Liver (tissue), 8 donors: ENCODE measurements at regions not wholly inside any gene's neighbourhood (a gene's known extent, or its start where the extent isn't known, plus 50 kb on each side); places are given as distances from the start of the nearest gene placed in this dataset.

Experiments
- DNase-seq: peaks from one replicate; pipeline ENCODE4 v3.0.0-alpha.2; 2017; ENCODE audit warnings: low spot score
- H3K27ac ChIP-seq, 2 donors: one replicate each; pipeline ENCODE4 v1.7.0; 2013; ENCODE audit warnings: inconsistent platforms in 2 of 2, low read length in 2 of 2, control low read depth in 1 of 2, low read depth in 1 of 2, mild to moderate bottlenecking in 1 of 2
- H3K27me3 ChIP-seq, 4 donors: one replicate each; pipeline versions ENCODE4 v1.6.1 to v1.7.0; 2013; ENCODE audit warnings: low read length in 3 of 4, inconsistent platforms in 1 of 4, mild to moderate bottlenecking in 1 of 4, moderate library complexity in 1 of 4; ENCODE audit not compliant: control insufficient read depth in 4 of 4, insufficient read depth in 4 of 4
- H3K36me3 ChIP-seq, 4 donors: one replicate each; pipeline versions ENCODE4 v1.6.1 to v1.7.0; 2013; ENCODE audit warnings: low read length in 3 of 4, mild to moderate bottlenecking in 3 of 4, low read depth in 1 of 4, moderate library complexity in 1 of 4; ENCODE audit not compliant: control insufficient read depth in 4 of 4, insufficient read depth in 3 of 4
- H3K4me1 ChIP-seq, 4 donors: one replicate each; pipeline versions ENCODE4 v1.6.1 to v1.7.0; 2013; ENCODE audit warnings: low read length in 3 of 4, mild to moderate bottlenecking in 3 of 4, moderate library complexity in 1 of 4; ENCODE audit not compliant: control insufficient read depth in 4 of 4, insufficient read depth in 4 of 4
- H3K4me3 ChIP-seq, 3 donors: one replicate each; pipeline versions ENCODE4 v1.6.1 to v1.7.0; 2013; ENCODE audit warnings: low read length in 3 of 3, control low read depth in 1 of 3, low read depth in 1 of 3, mild to moderate bottlenecking in 1 of 3
- H3K9ac ChIP-seq, 2 donors: one replicate each; pipeline ENCODE4 v1.7.0; 2013; ENCODE audit warnings: low read length in 2 of 2, mild to moderate bottlenecking in 2 of 2, moderate library complexity in 2 of 2, control low read depth in 1 of 2, low read depth in 1 of 2
- H3K9me3 ChIP-seq, 4 donors: one replicate each; pipeline versions ENCODE4 v1.6.1 to v1.7.0; 2013; ENCODE audit warnings: low read length in 3 of 4; ENCODE audit not compliant: control insufficient read depth in 4 of 4
- ATF3 ChIP-seq: IDR thresholded peaks from 2 replicates; pipeline ENCODE4 v1.6.1; 2016; ENCODE audit warnings: antibody characterized with exemption
- CTCF ChIP-seq: fragments of 150-350 bp; IDR thresholded peaks from 2 replicates; pipeline ENCODE4 v1.5.1; 2017; ENCODE audit warnings: improper control_type of control experiment, low read depth, low read length; ENCODE audit not compliant: missing input control
- FOXA1 ChIP-seq: IDR thresholded peaks from 2 replicates; pipeline ENCODE4 v1.6.1; 2016; ENCODE audit warnings: antibody characterized with exemption
- FOXA2 ChIP-seq: IDR thresholded peaks from 2 replicates; pipeline ENCODE4 v1.6.1; 2016; ENCODE audit warnings: antibody characterized with exemption
- GABPA ChIP-seq, 2 donors: IDR thresholded peaks in 1 of 2; conservative IDR thresholded peaks in 1 of 2; 2 replicates each; pipeline ENCODE4 v1.6.1; 2016; ENCODE audit warnings: antibody characterized with exemption in 2 of 2, mild to moderate bottlenecking in 1 of 2, moderate library complexity in 1 of 2
- HNF4A ChIP-seq, 2 donors: conservative IDR thresholded peaks; 2 replicates each; pipeline ENCODE4 v1.6.1; 2016; ENCODE audit warnings: antibody characterized with exemption in 2 of 2, mild to moderate bottlenecking in 2 of 2
- JUND ChIP-seq, 2 donors: IDR thresholded peaks; 2 replicates each; pipeline ENCODE4 v1.6.1; 2016; ENCODE audit warnings: antibody characterized with exemption in 2 of 2
- MAX ChIP-seq: IDR thresholded peaks from 2 replicates; pipeline ENCODE4 v1.6.1; 2016; ENCODE audit warnings: antibody characterized with exemption
- NR2F2 ChIP-seq: IDR thresholded peaks from 2 replicates; pipeline ENCODE4 v1.6.1; 2016; ENCODE audit warnings: antibody characterized with exemption
- RAD21 ChIP-seq, 2 donors: IDR thresholded peaks; 2 replicates each; pipeline ENCODE4 v1.6.1; 2016; ENCODE audit warnings: antibody characterized with exemption in 2 of 2, mild to moderate bottlenecking in 2 of 2
- REST ChIP-seq: IDR thresholded peaks from 2 replicates; pipeline ENCODE4 v1.6.1; 2016; ENCODE audit warnings: antibody characterized with exemption, mild to moderate bottlenecking
- RXRA ChIP-seq, 2 donors: IDR thresholded peaks; 2 replicates each; pipeline ENCODE4 v1.6.1; 2017 to 2018; ENCODE audit warnings: antibody characterized with exemption in 2 of 2, mild to moderate bottlenecking in 1 of 2
- TAF1 ChIP-seq: conservative IDR thresholded peaks from 2 replicates; pipeline ENCODE4 v1.6.1; 2016; ENCODE audit warnings: antibody characterized with exemption, mild to moderate bottlenecking
- ZBTB33 ChIP-seq: IDR thresholded peaks from 2 replicates; pipeline ENCODE4 v1.6.1; 2016; ENCODE audit warnings: antibody characterized with exemption
- WGBS: extraction: QIAGEN DNeasy Blood & Tissue Kit; methylation state at CpG from one replicate; pipeline ENCODE4 v1.1.7; 2013; 5-methylcytosine and 5-hydroxymethylcytosine counted together
- donor health status: healthy.
- donor health status: healthy.
- donor health status: healthy.
- donor health status: healthy.
- donor health status: healthy.

- no peak for TF ChIP-seq CTCF
- no peak for TF ChIP-seq TAF1
- TF ChIP-seq RXRA (IDR thresholded peaks at IDR 0.05), result no peak
- no peak for TF ChIP-seq GABPA (IDR thresholded peaks at IDR 0.05 in 1 of 2, conservative IDR thresholded peaks at IDR 0.05 in 1 of 2)
Observed at GRCh38 chr9:119052339-119053030, 316.8 kb downstream of the BRINP1 start (continued).

GRCh38 chr9:119053070-119053469 lies 316.2 kb downstream of the BRINP1 start:
- Histone ChIP-seq H3K4me1 (peaks cover 0 to 2% (median 0%) of the 10 kb centered on the region in 4 donors), H3K27ac (no peak overlapping the region), H3K4me3 (no peak overlapping the region), H3K27me3 (no peaks in the 10 kb centered on the region), H3K36me3 (no peaks in the 10 kb centered on the region), H3K9me3 (no peaks in the 10 kb centered on the region), H3K9ac (no peak overlapping the region)
- WGBS, result 75% methylated on average over 1 of the region's 1 CpG
- no peak for TF ChIP-seq FOXA1
- TF ChIP-seq RXRA (IDR thresholded peaks at IDR 0.05), result no peak
- TF ChIP-seq HNF4A (conservative IDR thresholded peaks at IDR 0.05), result no peak
- TF ChIP-seq NR2F2, result no peak
- no peak for TF ChIP-seq FOXA2
- no peak for TF ChIP-seq ZBTB33
- no peak for TF ChIP-seq TAF1
- no peak for DNase-seq

GRCh38 chr9:119060629-119061385 lies 308.4 kb downstream of the BRINP1 start:
- WGBS, result 59% methylated on average over 2 of the region's 2 CpGs
- H3K27ac ChIP-seq, result no peak overlapping the region
- no peaks in the 10 kb centered on the region for H3K9me3 ChIP-seq
- no peak overlapping the region for H3K4me3 ChIP-seq
- H3K9ac ChIP-seq, result no peak overlapping the region
- no peaks in the 10 kb centered on the region for H3K36me3 ChIP-seq
- no peaks in the 10 kb centered on the region for H3K4me1 ChIP-seq
- TF ChIP-seq RAD21 (IDR thresholded peaks at IDR 0.05) (no peak), ATF3 (no peak), JUND (IDR thresholded peaks at IDR 0.05) (no peak), REST (no peak), FOXA2 (no peak), MAX (no peak), TAF1 (no peak)
- no peaks in the 10 kb centered on the region for H3K27me3 ChIP-seq
- no peak for DNase-seq
